ENCODE measurements at regions not wholly inside any gene's neighbourhood (a gene's known extent, or its start where the extent isn't known, plus 50 kb on each side); places are given as distances from the start of the nearest gene placed in this dataset.

- Histone ChIP-seq H2AFZ (replicated peaks; ENCODE audit: low read length, poor library complexity) (no peak overlapping the region), H3K4ac (ENCODE audit: low read depth, low read length) (no peak overlapping the region), H2BK15ac (ENCODE audit: low read depth, low read length) (no peak overlapping the region), H3K9ac (ENCODE audit: low read depth, low read length) (no peak overlapping the region), H3K9me1 (ENCODE audit: insufficient read depth, low read length) (no peaks in the 10 kb centered on the region), H2AK5ac (ENCODE audit: low read depth, low read length) (no peak overlapping the region), H4K91ac (ENCODE audit: insufficient read depth, low read depth, low read length) (no peak overlapping the region), H3K14ac (replicated peaks; ENCODE audit: low read depth, low read length) (no peak overlapping the region), H4K20me1 (ENCODE audit: insufficient read depth, low read length) (no peaks in the 10 kb centered on the region), H3K79me1 (ENCODE audit: low read depth in 1 of 2, low read length in 2 of 2) (no peaks in the 10 kb centered on the region), H3K56ac (ENCODE audit: extremely low read depth, insufficient read depth, low read length) (no peak overlapping the region), H3K27ac (ENCODE audit: insufficient read depth, low read length) (no peak overlapping the region), H3K4me2 (ENCODE audit: low read depth, low read length) (no peak overlapping the region), H3K9me3 (ENCODE audit: control insufficient read depth, insufficient read depth, low read length) (no peaks in the 10 kb centered on the region), H3K36me3 (ENCODE audit: control insufficient read depth, insufficient read depth, low read length) (no peaks in the 10 kb centered on the region), H2BK20ac (ENCODE audit: low read depth, low read length) (no peak overlapping the region), H3K23ac (ENCODE audit: low read depth, low read length) (no peak overlapping the region), H3K4me1 (ENCODE audit: control insufficient read depth, insufficient read depth, low read length) (no peaks in the 10 kb centered on the region), H3K18ac (ENCODE audit: low read depth, low read length) (no peak overlapping the region), H3K4me3 (ENCODE audit: insufficient read depth, low read depth, low read length) (no peak overlapping the region), H2BK120ac (ENCODE audit: low read depth, low read length) (no peak overlapping the region), H4K8ac (ENCODE audit: low read depth in 2 of 2, low read length in 2 of 2) (no peak overlapping the region), H2BK5ac (ENCODE audit: low read depth, low read length, poor library complexity, severe bottlenecking) (no peak overlapping the region), H4K5ac (ENCODE audit: low read depth, low read length) (no peak overlapping the region), H2AK9ac (replicated peaks; ENCODE audit: low read depth, low read length, poor library complexity) (no peak overlapping the region), H3K27me3 (ENCODE audit: control insufficient read depth, insufficient read depth, low read length) (no peaks in the 10 kb centered on the region)
- CTCF ChIA-PET, result no interaction called here
- dilution Hi-C loops (cut with HindIII; ENCODE audit: low sequenced_read_pairs, unreplicated experiment) (no loop called here), intact Hi-C loops (cut with micrococcal nuclease) (loop anchor here (10.0 kb wide), 1 partner anchor 1194 kb away; no protein-coding TSS in a partner anchor), in situ Hi-C loops (cut with MboI; ENCODE audit: low sequenced_read_pairs) (no loop called here)
- no CpG with 5 or more reads among the region's 3 CpGs for WGBS, 2 experiments (ENCODE audit: extremely low coverage in 2 of 2, insufficient read length in 1 of 2)
- DNase-seq (no peak), ATAC-seq (ENCODE audit: low read depth) (no peak)
- no peak for TF ChIP-seq SMC3 (IDR thresholded peaks at IDR 0.05; ENCODE audit: low read depth, low read length)
- no peak for TF ChIP-seq RCOR1 (IDR thresholded peaks at IDR 0.05; ENCODE audit: insufficient replicate concordance, low read length)
- TF ChIP-seq ELK1 (IDR thresholded peaks at IDR 0.05; ENCODE audit: borderline replicate concordance, low read depth, low read length), result no peak
- TF ChIP-seq MAZ (IDR thresholded peaks at IDR 0.05; ENCODE audit: borderline replicate concordance, low read depth, low read length), result no peak
- no peak for TF ChIP-seq CTCF (conservative IDR thresholded peaks at IDR 0.05; ENCODE audit: low read depth, low read length)
- no peak for TF ChIP-seq CHD1 (IDR thresholded peaks at IDR 0.05; ENCODE audit: low read depth, low read length)
- no peak for TF ChIP-seq MXI1 (IDR thresholded peaks at IDR 0.05; ENCODE audit: borderline replicate concordance, low read depth, low read length)
- no peak for TF ChIP-seq USF2 (IDR thresholded peaks at IDR 0.05; ENCODE audit: low read depth, low read length)
- TF ChIP-seq NFE2L2 (IDR thresholded peaks at IDR 0.05; ENCODE audit: low read depth, low read length), result no peak
- no peak for TF ChIP-seq CEBPB (IDR thresholded peaks at IDR 0.05; ENCODE audit: low read depth, low read length)
- no peak for TF ChIP-seq MAFK (IDR thresholded peaks at IDR 0.05; ENCODE audit: low read depth, low read length)
- TF ChIP-seq BHLHE40 (IDR thresholded peaks at IDR 0.05; ENCODE audit: low read depth, low read length), result no peak
- BruUV-seq (replicated peaks), result no TSS peak
- POLR2A ChIA-PET (ENCODE audit: unreplicated experiment), result no interaction called here
These were observed 244.9 kb downstream of the NAP1L3 start for GRCh38 chrX:93428497-93428896.

All from IMR-90 (cell line).